ENCODE measurements at regions not wholly inside any gene's neighbourhood (a gene's known extent, or its start where the extent isn't known, plus 50 kb on each side); places are given as distances from the start of the nearest gene placed in this dataset.
"Not testable (repeated sequence)": the region's sequence is repeated elsewhere in the genome, so short reads cannot be mapped to it uniquely, and the experiment has no call there.

- no peak for DNase-seq
- in situ Hi-C loops (cut with MboI; ENCODE audit: low pct_ligation_motif_present in 1 of 4, low pct_unique_long_range_greater_than_20kb in 1 of 4, low sequenced_read_pairs in 3 of 4) (no loop called here), intact Hi-C loops (cut with DNase I; ENCODE audit: low total_unique reads) (no loop called here)
- Histone ChIP-seq H3K4me3 (no peak overlapping the region), H3K4me1 (no peaks in the 10 kb centered on the region), H3K27ac (no peak overlapping the region), H3K27me3 (no peaks in the 10 kb centered on the region), H3K9me3 (no peaks in the 10 kb centered on the region), H3K36me3 (no peaks in the 10 kb centered on the region)
- 39% methylated on average over 1 of the region's 1 CpG; no CpG with 5 or more reads in 1 of the 2 donors for WGBS, 2 donors (ENCODE audit: low coverage in 1 of 2)
- no peak for TF ChIP-seq POLR2A (IDR thresholded peaks at IDR 0.05)
Measured at GRCh38 chr4:64935469-64936001, 526.3 kb upstream of the TECRL start.

GRCh38 chr4:64911846-64912245 is 502.6 kb upstream of the TECRL start:
- Histone ChIP-seq H3K9me3 (no peaks in the 10 kb centered on the region), H3K27me3 (no peaks in the 10 kb centered on the region), H3K4me1 (no peaks in the 10 kb centered on the region), H3K4me3 (no peak overlapping the region), H3K27ac (no peak overlapping the region), H3K36me3 (no peaks in the 10 kb centered on the region)
- no peak for DNase-seq
- no peak for TF ChIP-seq CTCF (IDR thresholded peaks at IDR 0.05)
- no peak for TF ChIP-seq EP300 (IDR thresholded peaks at IDR 0.05; ENCODE audit: low read depth)
- TF ChIP-seq POLR2A (IDR thresholded peaks at IDR 0.05), result no peak
- no peak for TF ChIP-seq POLR2AphosphoS5 (IDR thresholded peaks at IDR 0.05)
- WGBS, 2 donors (ENCODE audit: low coverage in 1 of 2), result 50 to 55% methylated on average over 2 of the region's 2 CpGs
- in situ Hi-C loops (cut with MboI; ENCODE audit: low pct_ligation_motif_present in 1 of 4, low pct_unique_long_range_greater_than_20kb in 1 of 4, low sequenced_read_pairs in 3 of 4), result no loop called here
- intact Hi-C loops (cut with DNase I; ENCODE audit: low total_unique reads), result no loop called here

GRCh38 chr4:64903986-64904385 is 494.7 kb upstream of the TECRL start:
- Histone ChIP-seq H3K4me3 (no peak overlapping the region), H3K27ac (no peak overlapping the region), H3K4me1 (no peaks in the 10 kb centered on the region), H3K36me3 (no peaks in the 10 kb centered on the region), H3K27me3 (no peaks in the 10 kb centered on the region), H3K9me3 (no peaks in the 10 kb centered on the region)
- intact Hi-C loops (cut with DNase I; ENCODE audit: low total_unique reads), result no loop called here
- 80 to 84% methylated on average over 2 of the region's 2 CpGs for WGBS, 2 donors (ENCODE audit: low coverage in 1 of 2)
- in situ Hi-C loops (cut with MboI; ENCODE audit: low pct_ligation_motif_present in 1 of 4, low pct_unique_long_range_greater_than_20kb in 1 of 4, low sequenced_read_pairs in 3 of 4), result no loop called here
- DNase-seq, result no peak
- TF ChIP-seq CTCF (IDR thresholded peaks at IDR 0.05) (no peak), POLR2A (IDR thresholded peaks at IDR 0.05) (no peak), POLR2AphosphoS5 (IDR thresholded peaks at IDR 0.05) (no peak), EP300 (IDR thresholded peaks at IDR 0.05; ENCODE audit: low read depth) (no peak)

- no peaks in the 10 kb centered on the region for H3K9me3 ChIP-seq
- in situ Hi-C loops (cut with MboI; ENCODE audit: low pct_ligation_motif_present in 1 of 4, low pct_unique_long_range_greater_than_20kb in 1 of 4, low sequenced_read_pairs in 3 of 4) (no loop called here), intact Hi-C loops (cut with DNase I; ENCODE audit: low total_unique reads) (no loop called here)
- H3K4me3 ChIP-seq, result no peak overlapping the region
- no peaks in the 10 kb centered on the region for H3K4me1 ChIP-seq
- TF ChIP-seq POLR2A (IDR thresholded peaks at IDR 0.05) (no peak), EP300 (IDR thresholded peaks at IDR 0.05; ENCODE audit: low read depth) (no peak), CTCF (IDR thresholded peaks at IDR 0.05) (no peak), POLR2AphosphoS5 (IDR thresholded peaks at IDR 0.05) (no peak)
- H3K27ac ChIP-seq, result no peak overlapping the region
- DNase-seq, result no peak
- no peaks in the 10 kb centered on the region for H3K27me3 ChIP-seq
- H3K36me3 ChIP-seq, result no peaks in the 10 kb centered on the region
Measured at GRCh38 chr4:64899563-64899962, 490.3 kb upstream of the TECRL start.

- intact Hi-C loops (cut with DNase I; ENCODE audit: low total_unique reads); in situ Hi-C loops (cut with MboI; ENCODE audit: low pct_ligation_motif_present in 1 of 4, low pct_unique_long_range_greater_than_20kb in 1 of 4, low sequenced_read_pairs in 3 of 4); H3K27me3 ChIP-seq; H3K4me1 ChIP-seq; DNase-seq; H3K9me3 ChIP-seq; H3K4me3 ChIP-seq; H3K27ac ChIP-seq; H3K36me3 ChIP-seq: not testable (repeated sequence)
- WGBS, 2 donors (ENCODE audit: low coverage in 1 of 2), result 74 to 94% methylated on average over 1 to 2 of the region's 2 CpGs
Measured at GRCh38 chr4:64899030-64899429, 489.8 kb upstream of the TECRL start.

All from transverse colon (tissue), 4 donors.